ENCODE measurements at regions not wholly inside any gene's neighbourhood (a gene's known extent, or its start where the extent isn't known, plus 50 kb on each side); places are given as distances from the start of the nearest gene placed in this dataset.

DNA sequence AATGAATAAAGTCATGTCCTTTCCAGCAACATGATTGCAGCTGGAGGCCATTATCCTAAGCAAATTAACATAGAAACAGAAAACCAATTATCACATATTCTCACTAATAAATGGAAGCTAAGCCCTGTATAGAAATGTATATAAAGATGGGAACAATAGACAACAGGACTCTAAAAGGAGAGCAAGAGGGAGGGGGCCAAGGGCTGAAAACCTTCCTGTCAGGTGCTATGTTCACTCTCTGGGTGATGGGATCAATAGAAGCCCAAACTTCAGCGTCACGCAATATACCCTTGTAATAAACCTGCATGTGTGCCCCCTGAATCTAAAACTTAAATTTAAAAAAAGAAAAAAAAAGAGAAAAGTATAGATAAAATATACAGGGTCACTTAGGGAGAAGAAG is 163.7 kb upstream of the ACO1 start:
- TF ChIP-seq RFX5 (IDR thresholded peaks at IDR 0.05; ENCODE audit: borderline replicate concordance, low read depth, low read length) (no peak), GABPA (IDR thresholded peaks at IDR 0.05; ENCODE audit: borderline replicate concordance, insufficient read depth, low read length) (no peak)
